K562 (cell line): ENCODE measurements at regions not wholly inside any gene's neighbourhood (a gene's known extent, or its start where the extent isn't known, plus 50 kb on each side); places are given as distances from the start of the nearest gene placed in this dataset.

Experiments
- ATF6 ChIP-seq: sonication (generic); formaldehyde crosslinking; IDR thresholded peaks from 2 replicates; pipeline ENCODE4 v1.4.0; 2020; ENCODE audit warnings: mild to moderate bottlenecking, missing genetic modification reagents
- CTCF ChIP-seq, 3 experiments: IDR thresholded peaks in 2 of 3; conservative IDR thresholded peaks in 1 of 3; 2 replicates each; pipeline ENCODE4 v1.5.1; 2011 to 2012; ENCODE audit warnings: low read length in 3 of 3, mild to moderate bottlenecking in 3 of 3, control low read depth in 2 of 3, improper control_type of control experiment in 1 of 3, inconsistent platforms in 1 of 3, low read depth in 1 of 3, mixed read lengths in 1 of 3, moderate library complexity in 1 of 3; ENCODE audit not compliant: insufficient read depth in 2 of 3
- KLF1 ChIP-seq: fragments of 450-650 bp; IDR thresholded peaks from 2 replicates; pipeline ENCODE4 v1.6.1; 2016; ENCODE audit warnings: missing genetic modification characterization, missing compliant biosample characterization
- PTTG1 ChIP-seq: fragments of 450-650 bp; IDR thresholded peaks from 2 replicates; pipeline ENCODE4 v1.6.1; 2016; ENCODE audit warnings: low read depth, mild to moderate bottlenecking, missing genetic modification characterization, missing compliant biosample characterization
- ZFP1 ChIP-seq: fragments of 450-650 bp; formaldehyde crosslinking; IDR thresholded peaks from 2 replicates; pipeline ENCODE4 v1.4.0; 2020; ENCODE audit warnings: mild to moderate bottlenecking, mixed read lengths

DNA sequence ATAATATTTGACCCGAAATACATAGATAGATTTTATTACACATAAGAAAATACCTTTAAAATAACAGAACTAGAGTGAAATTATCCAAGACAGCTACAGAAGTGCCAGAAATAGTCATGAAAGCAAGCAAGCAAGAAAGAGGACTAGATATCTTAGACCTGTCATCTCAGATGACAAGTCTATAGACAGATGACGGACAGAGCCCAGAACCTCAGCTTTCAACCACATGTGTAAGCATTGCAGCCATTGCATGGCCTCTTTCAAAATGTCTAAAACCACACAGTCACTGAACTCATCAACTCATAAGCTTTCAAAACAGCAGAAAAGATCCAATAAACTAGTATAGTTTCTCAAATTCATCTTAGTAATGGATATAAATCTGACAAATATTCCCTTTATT is 59.8 kb upstream of the FHIT start:
- TF ChIP-seq PTTG1 = no peak
- TF ChIP-seq CTCF (IDR thresholded peaks at IDR 0.05 in 2 of 3, conservative IDR thresholded peaks at IDR 0.05 in 1 of 3; ENCODE audit: insufficient read depth in 2 of 3, low read depth in 1 of 3, low read length in 3 of 3) = no peak
- TF ChIP-seq ZFP1 = no peak
- TF ChIP-seq ATF6 (CRISPR knock-in tag) = no peak
- TF ChIP-seq KLF1 (tag) = no peak
